ENCODE measurements at regions not wholly inside any gene's neighbourhood (a gene's known extent, or its start where the extent isn't known, plus 50 kb on each side); places are given as distances from the start of the nearest gene placed in this dataset.

- no peak for TF ChIP-seq POLR2AphosphoS5 (IDR thresholded peaks at IDR 0.05; ENCODE audit: low read depth, low read length)
- TF ChIP-seq REST (IDR thresholded peaks at IDR 0.05; ENCODE audit: insufficient read depth in 1 of 2, low read depth in 2 of 2, low read length in 2 of 2), result no peak
Measured at GRCh38 chr15:36191459-36191858, 388.0 kb upstream of the CDIN1 start.
